Ovary (tissue), 3 donors: ENCODE measurements at regions not wholly inside any gene's neighbourhood (a gene's known extent, or its start where the extent isn't known, plus 50 kb on each side); places are given as distances from the start of the nearest gene placed in this dataset.

Source experiments
- CTCF ChIP-seq, 3 donors: fragments of 450-650 bp in 2 of 3; fragments of 200-600 bp in 1 of 3; IDR thresholded peaks; one replicate each; pipeline versions ENCODE4 v1.5.1 to v1.8.0; 2016 to 2022; ENCODE audit warnings: antibody characterized with exemption in 3 of 3, mild to moderate bottlenecking in 1 of 3
- EP300 ChIP-seq: sonication (generic); formaldehyde crosslinking; IDR thresholded peaks from one replicate; pipeline ENCODE4 v1.6.1; 2017; ENCODE audit warnings: antibody characterized with exemption
- POLR2A ChIP-seq: fragments of 450-650 bp; IDR thresholded peaks from one replicate; pipeline ENCODE4 v1.6.1; 2017; ENCODE audit warnings: antibody characterized with exemption, mild to moderate bottlenecking, moderate library complexity
- donor health status: DM: no; HTN: no; CAD: no.

GRCh38 chr2:150924878-150925277, 336.8 kb downstream of the RBM43 start:
- TF ChIP-seq CTCF (IDR thresholded peaks at IDR 0.05) = no peak
- TF ChIP-seq POLR2A = no peak
- TF ChIP-seq EP300 = no peak
